ENCODE measurements at regions not wholly inside any gene's neighbourhood (a gene's known extent, or its start where the extent isn't known, plus 50 kb on each side); places are given as distances from the start of the nearest gene placed in this dataset.

GRCh38 chr13:105928901-105929300 is 606.6 kb downstream of the EFNB2 start:
- Histone ChIP-seq H3K4me1 (no peaks in the 10 kb centered on the region), H3K36me3 (no peaks in the 10 kb centered on the region), H3K4me3 (no peak overlapping the region), H3K27me3 (no peaks in the 10 kb centered on the region), H3K27ac (no peak overlapping the region), H3K9me3 (no peaks in the 10 kb centered on the region)
- TF ChIP-seq CTCF (IDR thresholded peaks at IDR 0.05) = no peak
- DNase-seq (ENCODE audit: low spot score) = no peak

GRCh38 chr13:105928048-105928447 is 607.4 kb downstream of the EFNB2 start:
- H3K9me3 ChIP-seq = no peaks in the 10 kb centered on the region
- DNase-seq (ENCODE audit: low spot score) = no peak
- no peak for TF ChIP-seq CTCF (IDR thresholded peaks at IDR 0.05)

GRCh38 chr13:105925496-105925895 is 610.0 kb downstream of the EFNB2 start:
- Histone ChIP-seq H3K4me1 (no peaks in the 10 kb centered on the region), H3K27ac (no peak overlapping the region), H3K36me3 (no peaks in the 10 kb centered on the region), H3K4me3 (no peak overlapping the region), H3K9me3 (no peaks in the 10 kb centered on the region), H3K27me3 (no peaks in the 10 kb centered on the region)
- TF ChIP-seq CTCF (IDR thresholded peaks at IDR 0.05) = no peak
- no peak for DNase-seq (ENCODE audit: low spot score)

More at GRCh38 chr13:105928048-105928447, 607.4 kb downstream of the EFNB2 start:
- no peaks in the 10 kb centered on the region for H3K4me1 ChIP-seq
- H3K4me3 ChIP-seq = no peak overlapping the region
- H3K27me3 ChIP-seq = no peaks in the 10 kb centered on the region
- no peaks in the 10 kb centered on the region for H3K36me3 ChIP-seq
- H3K27ac ChIP-seq = no peak overlapping the region

GRCh38 chr13:105921711-105922110 is 613.8 kb downstream of the EFNB2 start:
- no peak overlapping the region for H3K4me3 ChIP-seq
- no peak for TF ChIP-seq CTCF (IDR thresholded peaks at IDR 0.05)

GRCh38 chr13:105920370-105920769 is 615.1 kb downstream of the EFNB2 start:
- no peak for TF ChIP-seq CTCF (IDR thresholded peaks at IDR 0.05)
- H3K36me3 ChIP-seq = no peaks in the 10 kb centered on the region
- H3K4me3 ChIP-seq = no peak overlapping the region
- H3K9me3 ChIP-seq = no peaks in the 10 kb centered on the region
- no peak overlapping the region for H3K27ac ChIP-seq
- H3K4me1 ChIP-seq = no peaks in the 10 kb centered on the region
- DNase-seq (ENCODE audit: low spot score) = no peak
- H3K27me3 ChIP-seq = no peaks in the 10 kb centered on the region

More at GRCh38 chr13:105921711-105922110, 613.8 kb downstream of the EFNB2 start:
- no peak for DNase-seq (ENCODE audit: low spot score)
- H3K9me3 ChIP-seq = no peaks in the 10 kb centered on the region
- H3K4me1 ChIP-seq = no peaks in the 10 kb centered on the region
- H3K27me3 ChIP-seq = no peaks in the 10 kb centered on the region
- H3K27ac ChIP-seq = no peak overlapping the region
- H3K36me3 ChIP-seq = no peaks in the 10 kb centered on the region

All from right atrium auricular region (tissue), 2 donors.